OCI-LY7 (cell line): ENCODE measurements at regions not wholly inside any gene's neighbourhood (a gene's known extent, or its start where the extent isn't known, plus 50 kb on each side); places are given as distances from the start of the nearest gene placed in this dataset.

Experiments used
- BruUV-seq: library from RNA; stranded (reverse); fragments of 400-500 nt; replicated peaks from 2 replicates; lab custom pipeline; 2021; lab: Mats Ljungman, UMichigan
- CTCF ChIA-PET: fragments of 300-600 bp; sonication (Branson Sonifier 250); formaldehyde crosslinking; loops from one replicate; lab custom pipeline; 2022; ENCODE audit warnings: antibody characterized with exemption; ENCODE audit not compliant: unreplicated experiment; lab: Charles Lee
- POLR2A ChIA-PET: fragments of 300-600 bp; sonication (Branson Sonifier 250); formaldehyde crosslinking; loops from one replicate; lab custom pipeline; 2022; ENCODE audit warnings: antibody characterized with exemption; lab: Charles Lee
- DNase-seq: peaks from one replicate; pipeline ENCODE4 v3.0.0-alpha.2; 2015; ENCODE audit warnings: low spot score
- H2AFZ ChIP-seq: fragments of 200-600 bp; sonication (generic), shearing (Covaris generic); 2 replicates; pipeline ENCODE4 v1.6.1; 2014; ENCODE audit warnings: mild to moderate bottlenecking, antibody characterized with exemption, low read length, moderate library complexity
- H3K27ac ChIP-seq: fragments of 200-600 bp; sonication (generic); 2 replicates; pipeline ENCODE4 v1.5.1; 2014; ENCODE audit warnings: mixed run types, low read depth, mild to moderate bottlenecking, moderate library complexity, low read length, inconsistent platforms; ENCODE audit not compliant: poor library complexity, severe bottlenecking
- H3K36me3 ChIP-seq: fragments of 200-600 bp; sonication (generic); 2 replicates; pipeline ENCODE4 v1.6.1; 2014; ENCODE audit warnings: mild to moderate bottlenecking, antibody characterized with exemption, low read length, moderate library complexity, mixed read lengths; ENCODE audit not compliant: insufficient read depth
- H3K4me1 ChIP-seq: fragments of 200-600 bp; sonication (generic); 2 replicates; pipeline ENCODE4 v1.5.1; 2014; ENCODE audit warnings: mild to moderate bottlenecking, low read length; ENCODE audit not compliant: insufficient read depth, poor library complexity, severe bottlenecking
- H3K4me2 ChIP-seq: fragments of 200-600 bp; sonication (generic); 2 replicates; pipeline ENCODE4 v1.6.1; 2014; ENCODE audit warnings: mild to moderate bottlenecking, low read length
- H3K4me3 ChIP-seq: fragments of 200-600 bp; sonication (generic); 2 replicates; pipeline ENCODE4 v1.5.1; 2014; ENCODE audit warnings: mild to moderate bottlenecking, low read depth, low read length; ENCODE audit not compliant: poor library complexity, severe bottlenecking
- H3K79me2 ChIP-seq: fragments of 200-600 bp; sonication (generic); 2 replicates; pipeline ENCODE4 v1.6.1; 2016; ENCODE audit warnings: low read depth, mild to moderate bottlenecking, low read length, moderate library complexity, mixed read lengths; ENCODE audit not compliant: insufficient read depth
- H3K9me2 ChIP-seq: fragments of 200-600 bp; sonication (generic); 2 replicates; pipeline ENCODE4 v1.6.1; 2016; ENCODE audit warnings: mild to moderate bottlenecking, low read length, mixed read lengths; ENCODE audit not compliant: insufficient read depth
- H3K9me3 ChIP-seq: fragments of 200-600 bp; sonication (generic); 2 replicates; pipeline ENCODE4 v1.6.1; 2014; ENCODE audit warnings: mild to moderate bottlenecking, mixed run types, low read length, mixed read lengths
- H4K20me1 ChIP-seq: fragments of 200-600 bp; sonication (generic); 2 replicates; pipeline ENCODE4 v1.6.1; 2014; ENCODE audit warnings: mild to moderate bottlenecking, antibody characterized with exemption, low read length, moderate library complexity, mixed read lengths; ENCODE audit not compliant: insufficient read depth
- EZH2phosphoT487 ChIP-seq: fragments of 200-600 bp; sonication (generic); IDR thresholded peaks from 2 replicates; pipeline ENCODE4 v1.6.1; 2018; ENCODE audit warnings: low read depth, borderline replicate concordance, mild to moderate bottlenecking, mixed run types, antibody characterized with exemption, low read length, moderate library complexity, mixed read lengths
- intact Hi-C: fragments of 100-400 bp; cut with micrococcal nuclease; formaldehyde crosslinking; loops from one replicate; pipeline ENCODE4 v1.10.0; 2022; ENCODE audit not compliant: unreplicated experiment
- TF ChIP-seq, protein P1 (sequence below): fragments of 200-600 bp; sonication (generic); conservative IDR thresholded peaks from 2 replicates; pipeline ENCODE4 v1.5.1; 2014; ENCODE audit warnings: mild to moderate bottlenecking, antibody characterized with exemption, low read length, moderate library complexity, mixed read lengths

DNA sequence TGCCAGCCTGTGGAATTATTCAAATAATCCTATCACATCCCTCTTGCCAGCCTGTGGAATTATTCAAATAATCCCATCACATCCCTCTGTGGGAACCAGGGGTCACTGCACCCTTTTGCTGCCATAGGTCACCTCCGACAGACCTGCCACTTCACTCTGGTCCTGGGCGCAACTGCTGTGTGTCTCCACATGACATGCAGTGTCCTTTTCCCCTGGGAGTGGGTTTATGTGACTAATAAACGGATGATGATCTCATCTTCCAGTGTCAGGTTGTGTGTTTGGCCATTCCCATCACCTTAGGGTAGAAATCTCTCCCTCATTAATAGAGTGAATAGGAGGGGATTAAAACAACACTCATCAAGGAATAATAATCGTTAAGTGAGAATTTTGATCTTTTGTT, 603.6 kb upstream of the NR2F2 start:
- Histone ChIP-seq H3K9me2 (no peaks in the 10 kb centered on the region), H3K36me3 (no peaks in the 10 kb centered on the region), H2AFZ (no peak overlapping the region), H3K79me2 (no peaks in the 10 kb centered on the region), H3K4me3 (no peak overlapping the region), H3K4me1 (no peaks in the 10 kb centered on the region), H3K9me3 (no peaks in the 10 kb centered on the region), H3K4me2 (no peak overlapping the region), H3K27ac (no peak overlapping the region), H4K20me1 (no peaks in the 10 kb centered on the region)
- ChIA-PET POLR2A (no interaction called here), CTCF (no interaction called here)
- no TSS peak for BruUV-seq
- intact Hi-C loops = no loop called here
- TF ChIP-seq EZH2phosphoT487 = no peak
- TF ChIP-seq, protein P1, sequence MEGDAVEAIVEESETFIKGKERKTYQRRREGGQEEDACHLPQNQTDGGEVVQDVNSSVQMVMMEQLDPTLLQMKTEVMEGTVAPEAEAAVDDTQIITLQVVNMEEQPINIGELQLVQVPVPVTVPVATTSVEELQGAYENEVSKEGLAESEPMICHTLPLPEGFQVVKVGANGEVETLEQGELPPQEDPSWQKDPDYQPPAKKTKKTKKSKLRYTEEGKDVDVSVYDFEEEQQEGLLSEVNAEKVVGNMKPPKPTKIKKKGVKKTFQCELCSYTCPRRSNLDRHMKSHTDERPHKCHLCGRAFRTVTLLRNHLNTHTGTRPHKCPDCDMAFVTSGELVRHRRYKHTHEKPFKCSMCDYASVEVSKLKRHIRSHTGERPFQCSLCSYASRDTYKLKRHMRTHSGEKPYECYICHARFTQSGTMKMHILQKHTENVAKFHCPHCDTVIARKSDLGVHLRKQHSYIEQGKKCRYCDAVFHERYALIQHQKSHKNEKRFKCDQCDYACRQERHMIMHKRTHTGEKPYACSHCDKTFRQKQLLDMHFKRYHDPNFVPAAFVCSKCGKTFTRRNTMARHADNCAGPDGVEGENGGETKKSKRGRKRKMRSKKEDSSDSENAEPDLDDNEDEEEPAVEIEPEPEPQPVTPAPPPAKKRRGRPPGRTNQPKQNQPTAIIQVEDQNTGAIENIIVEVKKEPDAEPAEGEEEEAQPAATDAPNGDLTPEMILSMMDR = no peak
- DNase-seq = no peak

DNA sequence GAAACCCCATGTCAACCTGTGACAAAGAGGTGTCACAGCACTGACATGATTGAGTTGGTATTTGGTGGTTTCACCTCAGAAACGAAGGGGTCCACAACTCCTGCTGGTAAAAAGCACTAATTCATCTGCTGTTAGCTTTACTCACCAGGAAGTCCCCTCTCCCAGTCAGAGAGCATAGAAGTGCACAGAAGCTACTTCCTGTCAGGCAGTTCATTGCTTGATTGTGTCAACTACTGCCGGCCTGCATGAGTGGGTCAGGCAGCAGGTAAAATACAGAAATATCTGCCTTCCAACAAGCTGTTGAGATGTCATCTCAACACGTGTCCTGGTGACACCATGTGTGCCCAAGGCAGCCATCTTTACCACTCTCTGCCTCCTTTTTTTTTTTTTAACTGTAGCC, 596.6 kb upstream of the NR2F2 start:
- Histone ChIP-seq H3K4me1 (no peaks in the 10 kb centered on the region), H3K36me3 (no peaks in the 10 kb centered on the region), H4K20me1 (no peaks in the 10 kb centered on the region), H3K9me3 (no peaks in the 10 kb centered on the region), H3K79me2 (no peaks in the 10 kb centered on the region), H3K9me2 (no peaks in the 10 kb centered on the region), H2AFZ (no peak overlapping the region), H3K4me3 (no peak overlapping the region), H3K4me2 (no peak overlapping the region), H3K27ac (no peak overlapping the region)
- POLR2A ChIA-PET = interaction anchor here (0.7 kb wide), 1 partner anchor 19 kb away, joined by 4 read pairs; no protein-coding TSS in a partner anchor
- no peak for TF ChIP-seq EZH2phosphoT487
- TF ChIP-seq, protein P1 = no peak
- intact Hi-C loops = no loop called here
- CTCF ChIA-PET = no interaction called here
- DNase-seq = no peak
- BruUV-seq = no TSS peak

DNA sequence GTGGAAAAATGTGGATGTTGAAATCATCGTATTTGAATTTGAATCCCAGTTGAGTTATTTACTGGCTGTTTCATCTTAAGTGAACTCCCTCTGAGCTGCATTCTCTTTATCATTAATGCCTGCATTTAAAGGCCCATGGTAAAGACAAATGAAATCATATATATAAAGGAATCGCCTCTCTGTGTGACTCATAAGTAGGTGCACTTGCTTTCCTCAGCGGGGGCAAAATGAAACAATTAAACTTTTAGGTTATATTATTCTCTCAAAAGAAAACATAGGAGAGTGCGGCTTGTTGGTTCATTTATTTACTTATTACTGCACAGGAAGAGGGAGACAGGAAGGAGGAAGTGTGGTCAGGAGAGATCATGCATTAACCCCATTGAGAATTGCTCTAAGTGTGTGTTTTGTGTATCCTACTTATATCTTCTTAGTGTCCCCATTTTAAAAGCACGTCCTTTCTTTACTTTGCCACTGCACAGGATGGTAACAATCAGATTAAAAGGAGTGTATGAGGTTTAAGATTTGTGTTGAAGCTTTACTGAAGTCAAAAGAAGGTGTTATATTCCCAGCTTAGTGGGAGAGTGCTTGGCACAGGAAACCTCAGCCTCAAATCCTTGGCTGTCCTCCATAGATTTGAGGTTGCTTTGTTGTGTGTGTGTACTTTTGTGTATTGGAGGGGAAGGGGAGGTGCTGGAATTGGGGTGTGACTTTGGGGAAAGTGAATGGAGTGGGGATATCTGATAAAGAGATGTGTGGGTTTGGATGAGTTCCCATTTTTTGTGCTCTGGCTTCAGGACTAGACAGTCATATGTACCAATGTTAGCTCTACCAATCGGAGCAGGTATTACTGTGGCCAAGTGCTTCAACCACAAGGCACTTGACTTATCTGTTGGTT, 595.8 kb upstream of the NR2F2 start:
- Histone ChIP-seq H3K4me2 (no peak overlapping the region), H3K79me2 (no peaks in the 10 kb centered on the region), H3K9me2 (no peaks in the 10 kb centered on the region), H3K27ac (no peak overlapping the region), H3K4me3 (no peak overlapping the region), H2AFZ (no peak overlapping the region), H4K20me1 (no peaks in the 10 kb centered on the region), H3K4me1 (no peaks in the 10 kb centered on the region), H3K36me3 (no peaks in the 10 kb centered on the region), H3K9me3 (no peaks in the 10 kb centered on the region)
- DNase-seq = no peak
- TF ChIP-seq, protein P1 = no peak
- TF ChIP-seq EZH2phosphoT487 = no peak
- POLR2A ChIA-PET = interaction anchor here (0.6 to 0.7 kb wide), 2 partner anchors 18 to 49 kb away, joined by 3 to 4 read pairs; no protein-coding TSS in a partner anchor
- intact Hi-C loops = no loop called here
- BruUV-seq = no TSS peak
- CTCF ChIA-PET = no interaction called here
